ENCODE measurements at regions not wholly inside any gene's neighbourhood (a gene's known extent, or its start where the extent isn't known, plus 50 kb on each side); places are given as distances from the start of the nearest gene placed in this dataset.

GRCh38 chr10:8468477-8468876 lies 414.0 kb downstream of the GATA3 start:
- no peak for TF ChIP-seq CTCF (IDR thresholded peaks at IDR 0.05)
- TF ChIP-seq POLR2A (IDR thresholded peaks at IDR 0.05), result no peak

Data from thyroid gland (tissue), 4 donors.